ENCODE measurements at regions not wholly inside any gene's neighbourhood (a gene's known extent, or its start where the extent isn't known, plus 50 kb on each side); places are given as distances from the start of the nearest gene placed in this dataset.

- peaks cover 2% of the 10 kb centered on the region; the same call in 1 of the 2 replicates for H3K9me3 Mint-ChIP-seq
- ChIA-PET CTCF (interaction anchor here (0.6 to 9.0 kb wide), 7 partner anchors 11 to 209 kb away, joined by 3 to 96 read pairs (median 3); no protein-coding TSS in a partner anchor), POLR2A (interaction anchor here (0.5 to 1.9 kb wide), 4 partner anchors 17 to 436 kb away, joined by 3 to 7 read pairs (median 4); no protein-coding TSS in a partner anchor)
- H3K4me1 Mint-ChIP-seq = peaks cover 39% of the 10 kb centered on the region
- peaks cover 14% of the 10 kb centered on the region for H3K27me3 Mint-ChIP-seq (ENCODE audit: low read depth)
- ATAC-seq (peak; percentile 11; the same call in 1 of the 2 replicates), DNase-seq (ENCODE audit: low spot score) (no peak)
- H3K4me3 Mint-ChIP-seq = no peak overlapping the region
- peak overlapping the region; percentile 71 for H3K27ac Mint-ChIP-seq
- TF ChIP-seq FOXP1 (CRISPR knock-in tag; IDR thresholded peaks at IDR 0.05; ENCODE audit: borderline replicate concordance) = no peak
- no peak for TF ChIP-seq NFATC4 (CRISPR knock-in tag; IDR thresholded peaks at IDR 0.05)
- TF ChIP-seq ATF1 (CRISPR knock-in tag; IDR thresholded peaks at IDR 0.05) = no peak
- no peak for TF ChIP-seq CREM (CRISPR knock-in tag; IDR thresholded peaks at IDR 0.05)
- no peak for TF ChIP-seq NR3C1 (CRISPR knock-in tag; conservative IDR thresholded peaks at IDR 0.05; ENCODE audit: low read depth)
- no peak for TF ChIP-seq GRHL2 (CRISPR knock-in tag; IDR thresholded peaks at IDR 0.05; ENCODE audit: insufficient replicate concordance, severe bottlenecking)
- no peak for TF ChIP-seq TEAD1 (CRISPR knock-in tag; IDR thresholded peaks at IDR 0.05)
- TF ChIP-seq IRF2 (CRISPR knock-in tag; IDR thresholded peaks at IDR 0.05; ENCODE audit: borderline replicate concordance, low read depth) = no peak
- TF ChIP-seq NFYB (CRISPR knock-in tag; conservative IDR thresholded peaks at IDR 0.05; ENCODE audit: low read depth) = no peak
- no peak for TF ChIP-seq GABPB1 (CRISPR knock-in tag; IDR thresholded peaks at IDR 0.05)
- TF ChIP-seq ZBTB43 (CRISPR knock-in tag; IDR thresholded peaks at IDR 0.05) = no peak
- TF ChIP-seq E2F1 (CRISPR knock-in tag; IDR thresholded peaks at IDR 0.05) = no peak
- TF ChIP-seq FOXJ3 (CRISPR knock-in tag; IDR thresholded peaks at IDR 0.05; ENCODE audit: borderline replicate concordance) = no peak
- TF ChIP-seq ATF2 (CRISPR knock-in tag; IDR thresholded peaks at IDR 0.05; ENCODE audit: borderline replicate concordance, low read depth) = no peak
- TF ChIP-seq E2F5 (CRISPR knock-in tag; IDR thresholded peaks at IDR 0.05) = no peak
- no peak for TF ChIP-seq ZNF425 (CRISPR knock-in tag; conservative IDR thresholded peaks at IDR 0.05)
- no peak for TF ChIP-seq SP1 (CRISPR knock-in tag; conservative IDR thresholded peaks at IDR 0.05)
- no peak for TF ChIP-seq AR (CRISPR knock-in tag; IDR thresholded peaks at IDR 0.05)
- TF ChIP-seq TP53 (CRISPR knock-in tag; IDR thresholded peaks at IDR 0.05) = no peak
- no peaks in the 10 kb centered on the region for H3K36me3 Mint-ChIP-seq
Observed at GRCh38 chr10:117425974-117426566, 50.8 kb upstream of the PDZD8 start.
